ENCODE measurements at regions not wholly inside any gene's neighbourhood (a gene's known extent, or its start where the extent isn't known, plus 50 kb on each side); places are given as distances from the start of the nearest gene placed in this dataset.
"Not testable (repeated sequence)": the region's sequence is repeated elsewhere in the genome, so short reads cannot be mapped to it uniquely, and the experiment has no call there.

GRCh38 chr5:51802551-51803184 lies 419.4 kb downstream of the ISL1 start:
- in situ Hi-C loops (cut with HindIII; ENCODE audit: low sequenced_read_pairs): no loop called here

GRCh38 chr5:51806677-51807076 lies 423.4 kb downstream of the ISL1 start:
- in situ Hi-C loops (cut with HindIII; ENCODE audit: low sequenced_read_pairs): no loop called here

DNA sequence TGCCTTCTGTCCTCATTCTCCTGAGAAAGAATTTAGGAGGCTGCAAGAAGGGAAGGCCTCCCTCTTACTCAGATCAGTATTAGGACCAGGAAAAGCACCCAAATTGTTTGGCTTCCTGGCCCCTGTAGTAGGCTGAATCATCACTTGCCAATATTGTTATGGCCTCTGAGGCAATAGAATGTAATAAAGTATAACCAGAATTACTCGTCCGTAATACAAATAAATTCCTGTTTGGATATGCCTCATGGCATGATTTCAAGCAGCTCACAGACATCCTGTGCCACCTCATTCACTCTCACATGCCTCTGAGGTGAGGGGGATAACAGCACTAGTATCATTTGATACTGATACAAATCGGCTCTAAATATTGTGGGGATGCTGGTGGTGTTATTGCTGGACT lies 427.3 kb downstream of the ISL1 start:
- in situ Hi-C loops (cut with HindIII; ENCODE audit: low sequenced_read_pairs): no loop called here

- in situ Hi-C loops (cut with HindIII; ENCODE audit: low sequenced_read_pairs): no loop called here
These were observed 428.7 kb downstream of the ISL1 start for GRCh38 chr5:51811883-51812471.

GRCh38 chr5:51814817-51815216 lies 431.6 kb downstream of the ISL1 start:
- in situ Hi-C loops (cut with HindIII; ENCODE audit: low sequenced_read_pairs): not testable (repeated sequence)

DNA sequence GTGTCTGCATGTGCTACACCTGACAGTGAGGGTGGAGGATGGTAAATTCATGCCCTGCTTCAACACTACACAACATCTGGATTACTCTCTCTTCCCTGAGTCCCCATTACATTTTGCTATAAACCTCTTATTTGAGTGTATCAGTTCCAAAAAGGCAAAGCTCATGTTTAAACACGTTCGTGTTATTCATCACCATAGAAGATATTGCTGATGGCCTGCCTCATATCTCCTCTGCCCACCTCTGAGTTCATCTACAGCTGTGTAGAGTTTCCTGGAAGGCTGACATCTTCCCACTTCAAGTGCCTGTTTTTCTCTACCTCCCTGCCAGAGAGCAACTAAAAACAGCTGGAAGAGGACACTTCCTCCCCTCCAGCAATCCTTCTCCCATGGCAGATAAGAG lies 433.2 kb downstream of the ISL1 start:
- in situ Hi-C loops (cut with HindIII; ENCODE audit: low sequenced_read_pairs): no loop called here

- in situ Hi-C loops (cut with HindIII; ENCODE audit: low sequenced_read_pairs): no loop called here
These were observed 438.4 kb downstream of the ISL1 start for GRCh38 chr5:51821697-51822096.

DNA sequence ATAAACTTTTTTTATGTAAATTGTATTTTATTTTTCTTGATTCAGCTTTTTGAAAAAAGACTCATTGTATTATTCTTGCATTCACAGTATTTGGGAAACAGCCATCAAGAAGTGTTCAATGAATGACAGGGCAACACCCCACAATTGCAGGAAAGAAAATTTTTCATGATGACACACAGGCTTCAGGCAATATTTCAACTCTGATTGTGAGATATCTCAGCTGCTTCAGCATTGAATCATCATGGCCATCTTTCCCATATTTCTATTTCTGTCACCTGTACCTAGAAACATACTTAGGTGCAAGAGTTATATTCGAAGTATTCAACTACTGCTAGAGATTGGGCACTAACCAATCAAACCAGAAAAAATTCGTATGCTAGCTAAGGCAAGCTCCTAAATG lies 446.0 kb downstream of the ISL1 start:
- in situ Hi-C loops (cut with HindIII; ENCODE audit: low sequenced_read_pairs): no loop called here

DNA sequence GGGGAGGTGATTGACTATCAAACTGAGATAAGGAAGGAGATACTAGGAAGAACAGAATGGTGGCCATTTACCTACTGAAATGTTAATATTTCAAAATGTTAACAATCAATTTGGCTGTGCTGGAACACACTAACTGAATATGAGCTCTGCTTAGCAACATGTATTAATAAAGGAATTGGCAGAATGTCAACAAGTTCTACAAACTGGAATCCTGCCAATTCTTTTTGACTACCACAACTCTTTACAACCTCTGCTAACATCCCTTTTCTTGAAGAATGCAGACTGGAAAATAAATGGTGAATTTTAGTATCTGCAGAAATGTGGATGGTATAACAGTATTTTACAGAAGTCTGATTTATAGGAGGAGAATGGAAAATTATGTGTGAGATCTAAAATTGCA lies 446.4 kb downstream of the ISL1 start:
- in situ Hi-C loops (cut with HindIII; ENCODE audit: low sequenced_read_pairs): no loop called here

DNA sequence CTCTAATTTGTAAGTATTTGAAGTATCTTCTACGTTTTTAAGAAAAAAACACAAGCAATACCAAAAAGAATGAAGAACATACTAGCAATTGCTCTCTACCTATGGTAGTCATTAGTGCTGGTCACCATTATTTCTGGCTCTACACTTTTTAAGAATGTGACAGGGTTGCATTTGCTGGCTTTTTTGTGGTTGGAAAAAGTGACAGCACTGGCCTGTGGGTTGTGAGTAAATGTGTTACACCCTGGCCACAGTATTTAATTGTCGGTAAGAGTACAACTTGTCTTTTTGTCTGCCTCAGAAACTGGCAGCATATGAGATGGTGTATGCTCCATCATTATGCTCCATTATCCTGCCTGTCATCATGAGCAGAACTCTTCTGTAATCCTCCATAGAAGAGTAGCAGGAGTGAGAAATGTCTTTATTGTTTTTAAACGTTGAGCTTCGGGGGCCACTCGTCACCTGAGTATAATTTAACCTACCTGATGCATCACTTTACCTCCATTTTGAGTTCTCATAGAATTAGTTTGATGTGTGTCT lies 449.8 kb downstream of the ISL1 start:
- in situ Hi-C loops (cut with HindIII; ENCODE audit: low sequenced_read_pairs): no loop called here

GRCh38 chr5:51838459-51838858 lies 455.2 kb downstream of the ISL1 start:
- in situ Hi-C loops (cut with HindIII; ENCODE audit: low sequenced_read_pairs): no loop called here

DNA sequence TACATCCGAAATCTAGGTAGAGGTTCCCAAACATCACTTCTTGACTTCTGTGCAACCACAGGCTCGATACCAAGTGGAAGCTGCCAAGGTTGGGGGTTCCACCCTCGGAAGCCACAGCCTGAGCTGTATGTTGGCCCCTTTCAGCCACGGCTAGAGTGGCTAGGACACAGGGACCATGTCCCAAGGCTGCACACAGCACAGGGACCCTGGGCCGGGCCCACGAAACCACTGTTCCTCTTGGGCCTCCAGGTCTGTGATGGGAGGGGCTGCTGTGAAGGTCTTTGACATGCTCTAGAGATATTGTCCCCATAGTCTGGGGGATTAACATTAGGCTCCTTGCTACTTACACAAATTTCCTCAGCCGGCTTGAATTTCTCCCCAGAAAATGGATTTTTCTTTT lies 460.6 kb downstream of the ISL1 start:
- in situ Hi-C loops (cut with HindIII; ENCODE audit: low sequenced_read_pairs): no loop called here

DNA sequence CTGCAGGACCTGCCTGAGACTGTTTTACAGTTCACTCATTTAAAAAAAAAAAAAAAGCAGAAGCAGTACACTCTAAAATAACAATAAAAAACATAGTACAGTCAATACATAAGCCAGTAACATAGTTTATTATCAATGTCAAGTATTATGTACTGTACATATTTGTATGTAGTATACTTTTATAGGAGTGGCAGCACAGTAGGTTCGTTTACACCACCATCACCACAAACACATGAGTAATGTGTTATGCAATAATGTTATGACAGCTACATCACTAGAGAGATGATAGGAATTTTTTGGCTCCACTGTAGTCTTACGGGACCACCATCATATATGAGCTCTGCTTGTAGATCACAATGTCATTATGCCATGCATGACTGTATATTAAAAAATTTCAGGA lies 462.8 kb downstream of the ISL1 start:
- in situ Hi-C loops (cut with HindIII; ENCODE audit: low sequenced_read_pairs): no loop called here

DNA sequence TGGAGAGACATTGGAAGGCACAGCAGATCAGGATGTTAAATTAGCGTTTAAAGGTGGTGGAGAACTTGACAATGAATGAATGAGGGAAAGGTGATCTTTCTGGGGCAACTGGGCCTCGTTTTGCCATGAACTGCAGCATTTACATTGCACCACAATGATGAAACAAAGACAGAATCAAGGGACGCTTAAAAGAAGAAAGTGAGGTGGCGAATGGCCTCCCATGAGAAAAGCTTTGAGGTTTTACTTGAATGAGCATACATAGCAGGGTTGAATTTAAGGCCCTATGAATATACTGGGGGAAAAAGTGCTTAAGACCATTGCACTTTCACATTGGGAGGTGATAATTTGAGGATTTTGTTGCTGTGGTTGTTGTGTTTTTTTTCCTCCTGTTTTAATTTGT lies 476.4 kb downstream of the ISL1 start:
- in situ Hi-C loops (cut with HindIII; ENCODE audit: low sequenced_read_pairs): no loop called here

- in situ Hi-C loops (cut with HindIII; ENCODE audit: low sequenced_read_pairs): no loop called here
These were observed 477.3 kb downstream of the ISL1 start for GRCh38 chr5:51860532-51861018.

DNA sequence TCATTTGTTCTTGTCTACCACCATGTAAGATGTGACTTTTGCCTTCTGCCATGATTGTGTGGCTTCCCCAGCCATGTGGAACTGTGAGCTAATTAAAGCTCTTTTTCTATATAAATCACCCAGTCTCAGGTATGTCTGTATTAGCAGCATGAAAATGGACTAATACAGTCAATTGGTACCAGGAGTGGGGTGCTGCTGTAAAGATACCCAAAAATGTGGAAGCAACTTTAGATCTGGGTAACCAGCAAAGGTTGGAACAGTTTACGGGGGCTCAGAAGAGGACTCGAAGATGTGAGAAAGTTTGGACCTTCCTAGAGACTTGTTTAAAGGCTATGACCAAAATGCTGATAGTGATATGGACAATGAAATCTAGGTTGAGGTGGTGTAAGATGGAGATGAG lies 488.9 kb downstream of the ISL1 start:
- in situ Hi-C loops (cut with HindIII; ENCODE audit: low sequenced_read_pairs): no loop called here

- in situ Hi-C loops (cut with HindIII; ENCODE audit: low sequenced_read_pairs): no loop called here
These were observed 498.7 kb downstream of the ISL1 start for GRCh38 chr5:51881901-51882300.

DNA sequence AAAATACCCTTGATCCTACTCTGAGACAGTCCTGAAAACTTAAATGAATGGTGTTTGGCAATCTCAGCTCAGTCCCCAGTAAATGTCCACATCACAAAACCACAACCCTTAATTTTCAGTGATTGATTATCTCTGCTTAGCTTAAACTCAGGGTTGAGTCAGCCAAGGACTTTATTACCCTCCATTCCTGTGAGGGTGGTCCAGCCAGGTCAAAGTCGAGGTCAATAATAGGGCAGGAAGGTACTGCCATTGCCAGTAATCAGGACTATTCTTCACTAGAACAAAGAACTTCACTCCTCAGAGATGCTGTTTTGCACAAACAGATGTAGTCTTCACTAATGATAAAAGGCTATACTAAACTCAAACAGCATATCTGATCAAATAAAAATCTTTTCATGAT lies 499.4 kb downstream of the ISL1 start:
- in situ Hi-C loops (cut with HindIII; ENCODE audit: low sequenced_read_pairs): no loop called here

DNA sequence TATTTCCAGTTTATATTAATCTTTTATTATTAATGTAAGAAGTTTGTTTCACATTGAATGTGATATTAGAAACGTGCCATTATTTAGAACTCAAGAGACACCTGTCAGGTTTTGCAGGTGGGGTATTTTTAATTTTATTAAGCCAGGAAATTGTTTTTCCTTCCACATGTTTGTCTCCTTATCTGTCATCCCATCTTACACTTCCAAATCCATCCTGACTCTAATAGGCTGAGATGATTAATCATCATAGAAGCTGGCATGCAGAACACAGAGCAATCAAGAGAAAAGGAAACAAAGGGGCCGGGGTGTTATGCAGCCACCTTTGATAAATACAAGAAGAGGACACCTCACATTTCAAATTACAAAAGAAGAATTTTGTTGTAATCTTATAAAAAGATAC lies 506.5 kb downstream of the ISL1 start:
- in situ Hi-C loops (cut with HindIII; ENCODE audit: low sequenced_read_pairs): no loop called here

- in situ Hi-C loops (cut with HindIII; ENCODE audit: low sequenced_read_pairs): no loop called here
These were observed 507.3 kb downstream of the ISL1 start for GRCh38 chr5:51890435-51891116.

- in situ Hi-C loops (cut with HindIII; ENCODE audit: low sequenced_read_pairs): no loop called here
These were observed 509.4 kb downstream of the ISL1 start for GRCh38 chr5:51892680-51893079.

DNA sequence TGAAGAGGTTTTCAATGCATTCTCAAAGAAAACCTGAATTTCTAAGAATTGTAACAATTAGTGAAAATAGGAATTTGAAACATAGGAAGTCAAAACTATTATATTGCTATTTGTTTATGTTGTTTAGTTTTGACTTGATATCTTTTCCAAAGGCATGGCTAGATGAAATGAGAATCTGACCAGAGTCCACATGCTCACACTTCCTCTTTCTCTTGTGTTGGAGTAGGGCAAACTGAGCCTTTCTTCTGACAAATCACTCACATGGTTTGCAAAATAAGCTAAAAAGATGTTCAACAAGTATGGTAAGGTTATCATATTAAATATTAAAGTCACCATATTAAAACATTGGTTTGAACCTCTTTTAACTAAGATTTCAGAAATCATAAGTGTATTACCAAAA lies 512.6 kb downstream of the ISL1 start:
- in situ Hi-C loops (cut with HindIII; ENCODE audit: low sequenced_read_pairs): no loop called here

All from DLD1 (cell line).